ENCODE measurements at regions not wholly inside any gene's neighbourhood (a gene's known extent, or its start where the extent isn't known, plus 50 kb on each side); places are given as distances from the start of the nearest gene placed in this dataset.
A peak's percentile ranks its signal among the peaks of the same experiment; 100 is the strongest.
"Not testable (repeated sequence)": the region's sequence is repeated elsewhere in the genome, so short reads cannot be mapped to it uniquely, and the experiment has no call there.

- no peak for DNase-seq (ENCODE audit: low read depth in 4 of 4, low spot score in 2 of 4)
Measured at GRCh38 chr14:89743828-89744227, 210.7 kb downstream of the EFCAB11 start.

- DNase-seq (ENCODE audit: low read depth in 4 of 4, low spot score in 2 of 4), result no peak
Measured at GRCh38 chr14:89740241-89740640, 214.3 kb downstream of the EFCAB11 start.

- no peak for DNase-seq (ENCODE audit: low read depth in 4 of 4, low spot score in 2 of 4)
Measured at GRCh38 chr14:89736881-89737280, 217.6 kb downstream of the EFCAB11 start.

- DNase-seq (ENCODE audit: low read depth in 4 of 4, low spot score in 2 of 4), result no peak
Measured at GRCh38 chr14:89731396-89731933, 223.1 kb downstream of the EFCAB11 start.

GRCh38 chr14:89730687-89731086, 223.8 kb downstream of the EFCAB11 start:
- DNase-seq (ENCODE audit: low read depth in 4 of 4, low spot score in 2 of 4), result no peak

- DNase-seq (ENCODE audit: low read depth in 4 of 4, low spot score in 2 of 4), result no peak
Measured at GRCh38 chr14:89728964-89729363, 225.6 kb downstream of the EFCAB11 start.

GRCh38 chr14:89726226-89726625, 228.3 kb downstream of the EFCAB11 start:
- not testable (repeated sequence) for DNase-seq (ENCODE audit: low read depth in 4 of 4, low spot score in 2 of 4)

GRCh38 chr14:89724628-89724960, 229.9 kb downstream of the EFCAB11 start:
- DNase-seq (ENCODE audit: low read depth in 4 of 4, low spot score in 2 of 4), result no peak

GRCh38 chr14:89723930-89724627, 230.5 kb downstream of the EFCAB11 start:
- DNase-seq (ENCODE audit: low read depth in 4 of 4, low spot score in 2 of 4), result no peak

- no peak for DNase-seq (ENCODE audit: low read depth in 4 of 4, low spot score in 2 of 4)
Measured at GRCh38 chr14:89721956-89722355, 232.6 kb downstream of the EFCAB11 start.

GRCh38 chr14:89720741-89721729, 233.5 kb downstream of the EFCAB11 start:
- DNase-seq (ENCODE audit: low read depth in 4 of 4, low spot score in 2 of 4), result no peak

GRCh38 chr14:89720076-89720687, 234.3 kb downstream of the EFCAB11 start:
- no peak for DNase-seq (ENCODE audit: low read depth in 4 of 4, low spot score in 2 of 4)

GRCh38 chr14:89719366-89720075, 235.0 kb downstream of the EFCAB11 start:
- DNase-seq (ENCODE audit: low read depth in 4 of 4, low spot score in 2 of 4), result no peak

- DNase-seq (ENCODE audit: low read depth in 4 of 4, low spot score in 2 of 4), result no peak
Measured at GRCh38 chr14:89708982-89709625, 245.4 kb downstream of the EFCAB11 start.

GRCh38 chr14:89707086-89707485, 247.4 kb downstream of the EFCAB11 start:
- no peak for DNase-seq (ENCODE audit: low read depth in 4 of 4, low spot score in 2 of 4)

- DNase-seq (ENCODE audit: low read depth in 4 of 4, low spot score in 2 of 4), result no peak
Measured at GRCh38 chr14:89702876-89703200, 251.7 kb downstream of the EFCAB11 start.

GRCh38 chr14:89702073-89702875, 252.3 kb downstream of the EFCAB11 start:
- peak in 1 of 4 donors; percentile 32 for DNase-seq (ENCODE audit: low read depth in 4 of 4, low spot score in 2 of 4)

GRCh38 chr14:89701211-89702043, 253.1 kb downstream of the EFCAB11 start:
- DNase-seq (ENCODE audit: low read depth in 4 of 4, low spot score in 2 of 4), result peak; percentile 48 to 69 (median 60)
